ELR (cell line): ENCODE measurements at regions not wholly inside any gene's neighbourhood (a gene's known extent, or its start where the extent isn't known, plus 50 kb on each side); places are given as distances from the start of the nearest gene placed in this dataset.

Source experiments
- DNase-seq: peaks from one replicate; pipeline ENCODE4 v3.0.0-alpha.2; 2015; ENCODE audit warnings: low read depth

- no peak for DNase-seq
These were observed 576.5 kb downstream of the MED13L start for GRCh38 chr12:115700896-115701465.

- no peak for DNase-seq
These were observed 577.4 kb downstream of the MED13L start for GRCh38 chr12:115700081-115700480.

GRCh38 chr12:115698257-115698656 lies 579.2 kb downstream of the MED13L start:
- no peak for DNase-seq

GRCh38 chr12:115697340-115697739 lies 580.2 kb downstream of the MED13L start:
- no peak for DNase-seq

GRCh38 chr12:115694564-115694963 lies 582.9 kb downstream of the MED13L start:
- DNase-seq = no peak

- no peak for DNase-seq
These were observed 583.5 kb downstream of the MED13L start for GRCh38 chr12:115693970-115694369.

GRCh38 chr12:115691123-115691522 lies 586.4 kb downstream of the MED13L start:
- no peak for DNase-seq

GRCh38 chr12:115687094-115687493 lies 590.4 kb downstream of the MED13L start:
- no peak for DNase-seq

GRCh38 chr12:115683240-115683780 lies 594.2 kb downstream of the MED13L start:
- DNase-seq = no peak

- DNase-seq = no peak
These were observed 596.5 kb downstream of the MED13L start for GRCh38 chr12:115680967-115681366.

- DNase-seq = no peak
These were observed 604.9 kb downstream of the MED13L start for GRCh38 chr12:115672506-115673080.

GRCh38 chr12:115672086-115672485 lies 605.4 kb downstream of the MED13L start:
- DNase-seq = no peak

- DNase-seq = no peak
These were observed 606.6 kb downstream of the MED13L start for GRCh38 chr12:115670869-115671268.

GRCh38 chr12:115667116-115667515 lies 610.4 kb downstream of the MED13L start:
- no peak for DNase-seq

- no peak for DNase-seq
These were observed 611.3 kb downstream of the MED13L start for GRCh38 chr12:115666168-115666567.

GRCh38 chr12:115661112-115661511 lies 616.4 kb downstream of the MED13L start:
- no peak for DNase-seq

GRCh38 chr12:115660211-115660805 lies 617.2 kb downstream of the MED13L start:
- peak; percentile 43 for DNase-seq

- DNase-seq = no peak
These were observed 618.1 kb downstream of the MED13L start for GRCh38 chr12:115659422-115659821.

GRCh38 chr12:115657081-115658013 lies 620.1 kb downstream of the MED13L start:
- no peak for DNase-seq

GRCh38 chr12:115650026-115650425 lies 627.5 kb downstream of the MED13L start:
- no peak for DNase-seq

GRCh38 chr12:115648463-115648862 lies 629.0 kb downstream of the MED13L start:
- DNase-seq = no peak

GRCh38 chr12:115646210-115646609 lies 631.3 kb downstream of the MED13L start:
- no peak for DNase-seq
